NCI-H748 treated with DMSO at 0.1 percent for 48 hours (cell line): ENCODE measurements at regions not wholly inside any gene's neighbourhood (a gene's known extent, or its start where the extent isn't known, plus 50 kb on each side); places are given as distances from the start of the nearest gene placed in this dataset.
A peak's percentile ranks its signal among the peaks of the same experiment; 100 is the strongest.

ENCODE experiments used
- DNase-seq: peaks from one replicate; lab custom pipeline; 2025; lab: John Stamatoyannopoulos, UW

DNA sequence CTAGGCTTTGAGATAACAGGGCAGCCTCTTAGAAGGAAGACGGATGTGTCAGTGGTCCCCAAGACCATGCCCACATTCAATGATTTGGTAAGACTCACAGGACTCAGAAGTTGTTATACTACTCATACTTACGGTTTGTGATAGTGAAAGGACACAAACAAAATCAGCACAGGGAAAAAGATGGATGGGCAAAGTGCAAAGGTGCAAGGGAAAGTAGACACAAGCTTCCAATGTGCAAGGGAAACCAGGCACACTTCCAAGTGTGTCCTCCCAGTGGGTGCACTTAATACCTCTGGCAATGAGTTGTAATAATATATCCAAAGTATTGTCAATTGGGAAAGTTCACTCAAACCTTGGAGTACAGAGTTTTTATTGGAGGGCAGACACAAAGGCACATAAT is 53.8 kb upstream of the VCX start:
- no peak for DNase-seq

DNA sequence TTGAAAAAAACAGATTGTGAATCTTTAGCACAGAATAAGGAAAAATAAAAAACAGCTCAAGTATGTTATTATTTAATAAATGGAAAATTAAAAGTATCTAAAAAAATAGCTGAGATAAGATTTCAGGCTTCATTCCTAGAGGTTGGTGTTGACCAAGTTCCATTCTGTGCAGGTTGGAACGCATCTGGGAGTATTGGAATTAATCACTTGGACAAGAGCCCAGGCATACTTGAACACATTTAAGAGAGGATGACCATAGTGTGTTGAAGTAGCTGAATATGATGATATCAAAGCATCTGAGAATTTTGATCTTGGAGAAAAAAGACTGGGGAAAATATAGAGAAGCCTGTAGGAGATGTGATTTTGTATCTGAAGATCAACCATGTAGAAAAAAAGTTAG is 54.6 kb upstream of the VCX start:
- no peak for DNase-seq

DNA sequence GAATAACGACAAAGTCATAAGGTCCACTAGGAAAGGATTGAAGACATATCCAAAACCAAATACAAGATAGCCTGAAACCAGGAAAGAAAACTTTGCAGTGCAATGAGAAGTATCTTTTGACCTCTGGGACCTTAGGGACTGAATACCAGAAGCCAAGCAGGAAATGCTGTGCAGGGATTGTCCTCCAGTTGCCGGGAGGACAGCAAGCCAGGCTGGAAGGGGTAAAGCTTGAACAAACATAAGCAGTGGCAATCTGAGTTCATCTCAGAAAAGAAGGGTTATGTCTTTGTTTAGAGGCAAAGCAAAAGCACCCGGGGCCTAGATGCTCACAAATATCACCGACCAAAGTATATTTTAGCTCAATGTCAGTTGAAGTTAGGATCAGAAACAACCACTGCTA is 55.3 kb upstream of the VCX start:
- DNase-seq, result no peak

DNA sequence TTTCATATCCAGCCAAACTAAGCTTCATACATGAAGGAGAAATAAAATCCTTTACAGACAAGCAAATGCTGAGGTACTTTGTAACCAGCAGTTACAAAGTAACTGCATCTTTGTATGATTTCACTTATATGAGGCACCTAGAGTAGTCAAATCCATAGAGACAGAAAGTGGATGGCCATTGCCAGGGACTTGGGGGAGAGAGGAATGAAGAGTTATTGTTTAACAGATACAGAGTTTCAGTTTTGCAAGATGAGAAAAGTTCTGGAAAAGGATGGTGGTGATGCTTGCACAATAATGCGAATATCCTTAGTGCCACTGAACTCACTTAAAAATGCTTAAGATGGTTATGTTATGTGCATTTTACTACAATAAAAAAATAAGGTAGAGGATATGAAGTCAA is 58.4 kb upstream of the VCX start:
- DNase-seq, result no peak

DNA sequence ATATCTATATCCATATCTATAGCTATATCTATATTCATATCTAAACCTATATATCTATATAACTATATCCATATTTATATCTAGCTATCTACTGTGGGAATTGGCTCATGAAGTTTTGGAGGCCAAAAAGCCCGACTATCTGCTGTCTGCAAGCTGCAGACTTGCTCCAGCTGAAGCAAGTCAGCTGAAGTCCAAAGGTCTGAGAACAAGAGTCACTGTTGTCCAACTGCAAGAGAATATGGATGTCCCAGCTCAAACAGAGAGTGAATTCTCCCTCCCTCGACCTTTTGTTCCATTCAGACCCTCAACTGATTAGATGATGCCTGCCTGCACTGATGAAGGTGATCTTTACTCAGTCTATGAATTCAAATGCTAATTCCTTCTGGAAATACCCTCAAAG is 63.3 kb upstream of the VCX start:
- no peak for DNase-seq

DNA sequence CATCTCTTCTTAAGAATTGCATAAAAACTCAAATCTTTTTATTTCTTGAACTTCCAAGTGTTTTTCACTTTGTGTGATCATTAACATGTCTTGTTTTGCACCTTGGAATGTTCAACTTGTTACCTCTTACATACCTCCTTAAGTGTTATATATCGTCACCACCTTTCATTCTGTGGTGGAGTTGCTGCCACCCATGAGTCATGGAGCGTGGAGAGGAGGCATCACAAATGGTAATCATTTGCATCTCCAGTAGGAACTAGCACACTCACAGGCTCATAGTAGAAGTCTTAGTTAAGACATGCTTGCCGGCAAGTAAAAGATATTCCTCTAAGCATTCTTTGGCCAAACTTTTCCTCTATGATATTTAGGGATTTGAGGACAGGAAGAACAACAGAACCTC is 67.0 kb upstream of the VCX start:
- DNase-seq, result no peak

DNA sequence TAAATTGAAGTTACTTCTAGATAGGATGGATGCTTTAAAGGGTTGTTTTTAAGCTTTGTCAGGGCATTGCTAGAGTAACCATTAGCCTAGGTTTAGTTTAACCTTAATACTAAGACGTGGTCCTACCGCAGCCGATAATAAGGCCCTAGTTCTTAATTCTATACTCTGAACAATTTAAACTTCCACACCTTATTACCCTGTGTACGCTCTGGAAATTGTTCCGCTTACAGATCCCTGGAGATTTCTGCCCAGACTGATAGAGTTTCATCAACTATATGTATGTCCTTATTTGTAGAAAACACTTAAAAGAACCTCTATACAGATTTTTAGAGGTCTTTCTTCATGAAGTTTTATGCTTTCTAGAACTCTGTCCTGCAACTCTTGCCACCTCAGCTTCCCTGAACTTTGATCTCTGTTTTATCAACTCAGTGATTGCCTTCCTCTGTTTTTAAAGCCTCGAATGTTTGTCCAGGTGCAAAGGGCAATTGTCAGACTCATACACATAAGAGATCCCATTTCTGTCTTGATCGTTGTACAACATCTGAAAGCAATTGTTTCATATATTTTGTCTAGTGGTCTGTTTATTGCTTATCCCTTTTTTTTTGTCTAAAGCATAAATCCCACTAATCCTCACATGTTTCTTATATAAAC is 71.1 kb upstream of the VCX start:
- DNase-seq, result peak; percentile 35

DNA sequence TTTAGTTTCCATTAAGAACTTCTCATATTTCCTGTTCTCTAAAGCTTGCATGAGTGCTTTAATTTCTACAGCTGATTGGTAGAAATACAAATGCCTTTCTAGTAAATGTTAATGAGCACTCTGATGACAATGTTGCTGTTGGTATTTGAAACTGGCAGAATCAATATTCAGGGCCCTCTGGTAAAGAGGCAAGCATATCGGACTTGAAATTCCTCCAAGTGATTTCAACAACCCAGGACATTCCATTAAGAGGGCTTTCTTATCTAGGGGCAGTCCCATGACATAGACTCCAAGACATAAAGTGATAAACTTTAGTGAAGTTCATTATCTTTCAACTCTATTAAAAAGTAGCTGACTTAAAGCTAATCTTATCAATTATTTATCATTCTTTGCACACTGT is 83.1 kb upstream of the VCX start:
- DNase-seq, result no peak

DNA sequence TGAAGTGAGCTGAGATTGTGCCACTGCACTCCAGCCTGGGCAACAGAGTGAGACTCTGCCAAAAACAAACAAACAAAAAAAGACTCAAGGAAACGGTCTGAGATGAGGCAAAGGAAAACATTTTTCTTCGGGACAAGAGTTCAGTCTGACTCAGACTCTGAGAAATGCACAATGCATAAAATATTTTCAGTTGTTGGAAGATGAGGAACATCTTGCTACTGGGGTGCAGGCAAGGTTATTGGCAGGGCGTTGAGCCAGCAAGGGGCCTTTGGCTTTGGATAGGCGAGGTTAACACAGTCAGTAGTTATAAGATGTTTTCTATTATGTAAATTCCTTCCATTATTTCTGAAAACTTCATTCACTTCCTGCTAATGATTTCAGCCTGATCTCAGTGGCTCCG is 96.1 kb upstream of the VCX start:
- DNase-seq, result no peak

DNA sequence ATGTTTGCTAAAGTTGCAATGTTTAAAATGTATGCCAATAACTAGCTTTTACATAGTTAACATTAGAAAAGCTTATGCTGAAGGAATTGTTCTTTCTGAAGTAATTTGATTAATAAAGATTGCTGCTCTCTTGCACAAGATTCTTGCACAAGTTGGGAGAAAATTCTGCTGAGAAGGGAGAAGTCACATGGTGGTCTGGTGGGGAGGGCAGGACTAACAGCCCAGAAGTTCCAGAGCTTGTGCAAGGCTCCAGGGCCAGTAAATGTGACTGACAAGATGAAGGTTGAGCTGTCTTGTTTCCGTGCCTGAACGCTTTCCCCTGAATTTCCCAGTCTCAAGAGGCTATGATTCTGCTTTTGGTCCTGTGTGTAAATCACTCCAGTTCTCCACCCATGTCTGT is 112.9 kb upstream of the VCX start:
- no peak for DNase-seq

DNA sequence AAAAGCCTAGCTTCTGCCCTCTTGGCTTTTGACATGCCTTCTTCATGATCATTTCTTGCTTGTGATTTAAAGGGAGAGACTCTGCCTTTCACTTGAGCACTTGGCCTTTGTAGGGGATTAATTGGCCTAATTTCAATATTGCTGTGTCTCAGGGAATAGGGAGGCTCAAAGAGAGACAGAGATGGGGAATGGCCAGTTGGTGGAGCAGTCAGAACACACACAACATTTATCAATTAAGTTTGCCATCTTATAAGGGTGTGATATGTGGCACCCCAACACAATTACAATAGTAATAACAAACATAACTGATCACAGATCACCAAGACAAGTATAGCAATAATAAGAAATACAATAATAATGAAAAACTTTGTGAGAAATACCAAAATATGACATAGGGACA is 122.5 kb upstream of the VCX start:
- no peak for DNase-seq

DNA sequence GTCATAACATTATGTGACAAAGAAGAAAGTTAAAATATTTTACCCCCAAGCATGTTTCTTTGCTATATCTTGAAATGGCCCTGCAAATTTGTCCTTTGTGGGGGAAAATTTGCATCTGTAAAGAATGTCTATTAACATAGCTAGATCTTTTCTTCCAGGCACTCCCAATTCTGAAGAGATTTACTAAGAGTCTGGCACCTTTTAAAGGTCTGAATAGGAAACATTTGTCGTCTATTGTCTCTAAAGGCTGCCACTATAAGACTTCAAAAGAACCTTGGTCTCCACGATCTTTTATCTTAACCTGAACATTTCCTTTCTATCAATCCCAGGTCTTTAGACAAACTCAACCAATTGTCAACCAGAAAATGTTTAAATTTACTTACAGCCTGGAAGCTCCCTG is 128.6 kb upstream of the VCX start:
- no peak for DNase-seq

DNA sequence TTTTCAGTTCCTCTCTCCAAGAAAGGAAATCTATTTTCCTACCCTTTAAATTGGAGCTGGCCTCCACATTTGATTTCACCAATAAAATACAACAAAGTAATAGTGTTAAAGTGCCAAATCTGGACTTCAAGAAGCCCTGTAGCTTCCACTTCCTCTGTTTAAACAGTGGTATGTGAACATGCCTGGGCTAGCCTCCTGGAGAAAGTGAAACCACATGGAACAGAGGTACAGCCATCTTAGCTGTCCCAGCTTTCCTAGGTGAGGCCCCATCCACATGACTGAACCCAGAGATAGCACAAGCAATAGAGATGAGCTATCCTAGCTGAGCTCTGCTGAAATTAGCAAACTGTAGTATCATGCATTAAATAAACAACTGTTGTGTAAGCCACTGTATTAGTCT is 131.8 kb upstream of the VCX start:
- no peak for DNase-seq

DNA sequence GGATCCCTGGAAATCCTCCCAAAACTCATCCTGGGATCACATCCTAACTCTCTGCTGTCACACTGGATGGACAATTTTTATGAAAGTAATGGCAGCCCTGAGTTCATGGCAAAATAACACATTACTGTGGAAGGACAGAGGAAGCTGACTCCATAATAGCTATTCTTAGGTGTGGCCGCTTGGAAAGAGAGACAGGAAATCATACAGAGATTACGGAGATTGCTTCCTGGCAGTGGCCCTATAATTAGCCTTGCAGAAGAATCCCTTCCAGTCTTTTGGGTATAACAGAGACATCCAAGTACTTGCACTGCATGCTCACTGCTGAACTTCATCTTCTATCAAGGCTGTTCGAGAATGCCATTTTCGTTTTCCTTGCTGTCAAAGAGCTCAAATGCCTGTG is 133.1 kb upstream of the VCX start:
- peak; percentile 18 for DNase-seq

DNA sequence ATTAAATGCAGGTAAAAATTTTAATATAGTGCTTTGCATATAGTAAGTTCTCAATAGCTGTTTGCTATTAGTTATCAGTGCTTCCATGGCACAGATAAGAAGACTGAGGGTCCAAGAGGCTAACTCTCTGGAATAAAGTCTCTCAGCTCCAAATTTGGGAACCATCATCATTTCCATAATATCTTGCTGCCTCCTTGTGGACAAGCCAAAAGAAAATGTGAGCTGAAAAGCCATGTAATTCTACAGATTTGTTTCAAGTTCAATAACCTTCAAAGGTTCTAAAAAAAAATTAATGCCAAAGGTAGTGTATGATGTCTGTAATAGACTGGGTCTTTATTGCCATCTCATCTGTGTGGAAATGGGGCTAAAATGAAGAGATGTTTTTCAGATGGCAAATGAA is 136.9 kb upstream of the VCX start:
- peak; percentile 34 for DNase-seq

DNA sequence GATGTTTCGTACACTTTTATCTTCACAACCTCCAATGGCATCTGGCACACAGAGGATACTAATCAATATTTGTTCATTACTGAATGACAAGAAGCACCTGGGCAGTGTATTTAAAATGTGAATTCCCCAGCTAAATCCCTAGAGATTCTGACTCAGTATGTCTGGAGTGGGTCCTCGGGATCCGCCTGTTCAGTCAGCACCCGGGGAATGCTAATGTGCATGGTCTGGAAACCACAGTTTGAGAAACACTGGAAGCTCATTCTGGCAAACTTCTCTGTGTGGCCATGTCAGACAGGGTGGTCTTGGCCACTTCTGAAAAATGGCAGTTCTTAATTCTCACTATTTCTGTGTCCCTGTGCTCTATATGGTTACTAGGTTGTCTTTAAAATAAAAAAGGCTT is 138.8 kb upstream of the VCX start:
- DNase-seq, result no peak

DNA sequence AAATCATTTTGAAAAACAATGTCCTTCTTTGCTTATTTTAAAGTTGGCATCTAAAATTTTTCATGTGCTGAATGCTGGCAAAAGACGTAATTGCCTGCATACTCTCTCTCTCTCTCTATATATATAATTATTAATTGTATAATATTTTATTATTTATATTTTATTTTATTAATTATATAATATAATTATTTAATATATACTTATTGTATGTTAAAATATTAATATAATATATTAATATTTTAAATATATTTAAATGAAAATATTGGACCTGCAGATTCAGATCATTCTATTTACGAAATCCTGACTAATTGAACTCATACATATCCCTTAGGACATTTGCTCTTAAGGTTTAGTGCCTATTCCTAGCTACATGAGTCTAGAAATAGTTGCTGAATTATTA is 144.7 kb upstream of the VCX start:
- DNase-seq, result no peak

DNA sequence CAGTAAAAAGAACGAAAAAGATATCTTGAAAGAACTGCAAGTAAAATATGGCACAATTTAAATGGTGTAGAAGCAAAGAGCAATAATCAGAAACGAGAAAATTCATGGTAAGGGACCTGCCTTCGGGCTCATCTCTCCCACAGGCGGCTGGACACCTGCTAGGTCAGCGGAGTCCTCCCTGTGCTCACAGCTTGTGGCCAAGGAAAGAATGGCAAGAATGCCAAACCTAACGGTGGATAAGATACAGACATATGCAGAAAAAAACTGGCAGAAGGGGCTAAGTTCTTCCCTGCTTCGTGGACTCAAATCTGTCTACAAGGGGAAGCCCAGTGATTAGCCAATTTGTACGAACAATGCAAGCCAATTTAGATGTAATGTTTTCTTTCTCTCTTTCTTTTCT is 152.1 kb upstream of the VCX start:
- DNase-seq, result peak; percentile 64

DNA sequence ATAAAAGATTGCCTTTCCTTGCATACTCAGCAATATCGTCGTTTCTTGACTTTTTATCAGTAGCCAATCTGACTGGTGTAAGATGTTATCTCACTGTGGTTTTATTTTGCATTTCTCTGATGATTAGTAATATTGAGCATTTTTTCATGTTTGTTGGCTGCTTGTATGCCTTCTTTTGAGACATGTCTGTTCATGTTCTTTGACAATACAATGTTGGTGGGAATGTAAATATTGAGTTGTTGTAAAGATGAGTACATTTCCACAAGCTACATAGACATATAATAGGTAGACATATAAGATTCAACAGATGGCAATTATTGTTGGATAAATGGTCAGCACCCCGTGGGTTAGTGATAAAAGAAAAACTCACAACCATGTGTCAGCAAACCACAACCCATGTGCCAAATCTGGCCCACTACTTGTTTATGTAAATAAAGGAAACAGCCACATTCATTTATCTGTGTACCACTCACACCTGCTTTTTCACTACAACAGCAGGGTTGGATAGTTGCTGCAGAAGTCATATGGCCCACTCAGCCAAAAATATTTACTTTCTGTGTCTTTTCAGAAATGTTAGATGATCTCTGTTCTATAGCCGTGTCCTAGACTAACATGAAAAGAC is 153.1 kb upstream of the VCX start:
- DNase-seq, result peak; percentile 95

DNA sequence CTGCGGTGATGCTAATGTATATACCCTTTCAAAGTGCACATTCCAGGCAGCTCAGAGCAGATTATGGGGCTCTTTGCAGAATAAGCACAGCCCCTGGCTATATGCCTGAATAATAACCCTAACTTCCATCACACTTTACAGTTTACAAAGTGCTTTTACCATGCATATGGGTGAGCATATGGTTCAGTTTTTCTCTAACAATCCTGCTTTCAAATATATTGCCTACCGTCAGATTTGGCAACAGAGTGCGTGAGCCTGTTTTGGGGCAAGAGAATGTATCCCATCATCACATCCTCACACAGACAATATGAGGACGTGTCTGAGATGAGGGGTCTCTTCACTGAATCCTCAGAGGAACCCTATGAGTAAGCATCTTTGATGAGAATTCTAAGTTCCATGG is 162.8 kb upstream of the VCX start:
- no peak for DNase-seq

DNA sequence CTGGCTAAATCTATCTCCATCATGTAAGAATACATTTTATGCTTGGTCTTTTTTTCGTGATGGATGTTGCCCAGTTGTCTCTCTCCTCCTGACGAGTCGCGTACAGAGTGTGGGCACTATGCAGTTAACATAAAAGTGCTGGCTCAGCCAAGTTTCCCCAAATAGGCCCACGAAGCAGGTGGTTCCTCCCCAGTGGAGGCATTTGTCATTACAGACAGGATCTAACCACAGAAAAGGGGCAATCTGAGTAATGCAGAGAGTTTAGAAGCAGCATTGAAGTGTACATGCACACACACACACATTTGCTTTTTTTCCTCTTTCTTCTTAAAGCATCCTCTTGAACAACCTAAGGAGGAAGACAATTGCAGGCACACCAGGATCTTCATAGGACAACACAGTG is 188.7 kb upstream of the VCX start:
- no peak for DNase-seq

DNA sequence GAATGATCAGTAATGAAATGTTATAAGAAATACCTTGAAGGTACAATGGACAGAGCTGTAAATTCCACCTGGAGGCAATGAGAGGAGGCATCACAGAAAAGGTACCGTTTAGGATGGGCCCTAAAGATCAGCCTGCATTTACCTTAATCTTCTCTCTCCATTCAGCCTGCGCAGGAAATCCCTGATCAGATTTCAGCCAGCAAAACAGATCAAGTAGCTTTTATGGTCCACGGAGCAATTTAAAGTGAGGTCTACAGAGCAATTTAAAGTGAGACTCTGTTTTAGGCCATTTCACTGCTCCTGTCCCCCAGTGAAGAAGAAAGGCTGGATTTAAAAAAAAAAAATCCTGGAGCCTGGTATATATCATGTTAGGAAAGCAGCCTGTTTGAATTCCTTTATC is 195.1 kb upstream of the VCX start:
- peak; percentile 79 for DNase-seq

DNA sequence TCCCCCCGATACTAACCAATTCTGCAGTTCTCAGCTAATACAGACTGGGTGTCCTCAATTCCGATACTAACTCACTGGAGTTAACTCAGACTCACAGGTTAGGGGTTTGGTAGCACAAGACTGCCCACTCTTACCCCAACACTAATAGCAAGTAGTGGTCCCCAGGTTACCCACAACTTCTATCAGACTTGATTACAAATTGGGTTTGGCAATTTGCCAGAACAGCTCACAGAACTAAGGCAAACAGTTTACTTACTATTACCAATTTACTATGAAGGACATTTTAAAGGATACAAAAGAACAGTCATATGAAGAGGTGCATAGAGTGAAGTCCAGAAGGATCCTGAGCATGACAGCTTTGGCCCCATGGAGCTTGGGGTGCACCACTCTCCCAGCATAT is 201.8 kb upstream of the VCX start:
- no peak for DNase-seq

DNA sequence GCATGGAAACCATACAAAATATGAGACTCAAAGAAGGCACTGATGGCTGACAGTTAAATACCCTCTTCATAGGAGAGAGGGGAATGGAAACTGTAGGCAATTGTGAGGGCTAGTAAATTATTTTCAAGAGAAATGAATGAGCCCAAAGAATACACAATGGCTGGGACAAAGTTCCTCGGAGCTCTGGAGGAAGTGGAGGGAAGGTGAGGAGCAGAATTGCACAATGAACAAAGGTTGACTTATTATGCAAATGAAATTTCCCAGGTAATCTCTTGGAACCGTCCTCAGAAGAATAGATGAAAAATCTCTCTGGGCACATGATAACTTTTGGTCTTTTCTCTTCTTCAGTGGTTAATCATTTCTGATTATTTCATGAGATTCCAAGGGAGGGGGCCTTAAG is 202.6 kb upstream of the VCX start:
- no peak for DNase-seq
